Neural cell (in vitro differentiated cells): ENCODE measurements at regions not wholly inside any gene's neighbourhood (a gene's known extent, or its start where the extent isn't known, plus 50 kb on each side); places are given as distances from the start of the nearest gene placed in this dataset.

Experiments used
- H2AFZ ChIP-seq: fragments of 200-600, 300-800 bp; sonication (generic), shearing (Covaris generic); 2 replicates; pipeline ENCODE4 v1.6.0; 2014; ENCODE audit warnings: low read depth, mild to moderate bottlenecking, antibody characterized with exemption, low read length, moderate library complexity
- H3F3A ChIP-seq: fragments of 200-600 bp; shearing (Covaris generic); 2 replicates; pipeline ENCODE4 v1.6.1; 2016; ENCODE audit warnings: mild to moderate bottlenecking, moderate library complexity, mixed read lengths, antibody characterized with exemption, low read length; ENCODE audit not compliant: insufficient read depth, poor library complexity, severe bottlenecking
- H3K27ac ChIP-seq: fragments of 200-600, 300-800 bp; sonication (generic), shearing (Covaris generic); 2 replicates; pipeline ENCODE4 v1.5.1; 2014; ENCODE audit warnings: mild to moderate bottlenecking, low read length, moderate library complexity
- H3K27me3 ChIP-seq: fragments of 300-800, 200-600 bp; sonication (generic), shearing (Covaris generic); 2 replicates; pipeline ENCODE4 v1.6.0; 2014; ENCODE audit warnings: mild to moderate bottlenecking, low read depth, low read length, moderate library complexity; ENCODE audit not compliant: insufficient read depth
- H3K36me3 ChIP-seq: fragments of 300-800, 200-600 bp; sonication (generic), shearing (Covaris generic); 2 replicates; pipeline ENCODE4 v1.5.1; 2014; ENCODE audit warnings: mild to moderate bottlenecking, antibody characterized with exemption, low read length, moderate library complexity; ENCODE audit not compliant: insufficient read depth
- H3K4me2 ChIP-seq: fragments of 300-800, 200-600 bp; sonication (generic), shearing (Covaris generic); 2 replicates; pipeline ENCODE4 v1.6.0; 2014; ENCODE audit warnings: mild to moderate bottlenecking, low read length
- H3K4me3 ChIP-seq: fragments of 300-800, 200-600 bp; sonication (generic), shearing (Covaris generic); 2 replicates; pipeline ENCODE4 v1.5.1; 2014; ENCODE audit warnings: mild to moderate bottlenecking, low read length, moderate library complexity
- H3K79me2 ChIP-seq: fragments of 200-600 bp; shearing (Covaris generic); replicated peaks from 2 replicates; pipeline ENCODE4 v1.6.0; 2014; ENCODE audit warnings: mild to moderate bottlenecking, low read length, moderate library complexity; ENCODE audit not compliant: insufficient read depth
- H3K9ac ChIP-seq: fragments of 300-800, 200-600 bp; sonication (generic), shearing (Covaris generic); 2 replicates; pipeline ENCODE4 v1.6.1; 2016; ENCODE audit warnings: mild to moderate bottlenecking, low read length, mixed read lengths
- H3K9me2 ChIP-seq: fragments of 200-600 bp; shearing (Covaris generic); 2 replicates; pipeline ENCODE4 v1.6.1; 2016; ENCODE audit warnings: mild to moderate bottlenecking, low read length, mixed read lengths; ENCODE audit not compliant: insufficient read depth
- H3K9me3 ChIP-seq: fragments of 200-600, 300-800 bp; sonication (generic), shearing (Covaris generic); 2 replicates; pipeline ENCODE4 v1.6.1; 2016; ENCODE audit warnings: mild to moderate bottlenecking, mixed run types, low read length, moderate library complexity, mixed read lengths
- H4K20me1 ChIP-seq: fragments of 200-600 bp; shearing (Covaris generic); 2 replicates; pipeline ENCODE4 v1.6.1; 2016; ENCODE audit warnings: mild to moderate bottlenecking, mixed run types; ENCODE audit not compliant: insufficient read depth
- CTCF ChIP-seq: fragments of 450-650 bp; IDR thresholded peaks from 2 replicates; pipeline ENCODE4 v1.5.1; 2014; ENCODE audit warnings: antibody characterized with exemption, mild to moderate bottlenecking, moderate library complexity; ENCODE audit not compliant: poor library complexity, severe bottlenecking
- EP300 ChIP-seq: fragments of 450-650 bp; conservative IDR thresholded peaks from 2 replicates; pipeline ENCODE4 v1.6.1; 2014; ENCODE audit warnings: antibody characterized with exemption, mild to moderate bottlenecking, moderate library complexity; ENCODE audit not compliant: poor library complexity, severe bottlenecking
- EZH2 ChIP-seq: fragments of 200-600, 300-800 bp; shearing (Covaris generic), sonication (generic); IDR thresholded peaks from 2 replicates; pipeline ENCODE4 v1.6.1; 2014; ENCODE audit warnings: antibody characterized with exemption, low read length, borderline replicate concordance, mild to moderate bottlenecking; ENCODE audit not compliant: insufficient read depth, poor library complexity, severe bottlenecking
- MXI1 ChIP-seq: fragments of 450-650 bp; conservative IDR thresholded peaks from 2 replicates; pipeline ENCODE4 v1.6.1; 2014; ENCODE audit warnings: antibody characterized with exemption, mild to moderate bottlenecking; ENCODE audit not compliant: poor library complexity, severe bottlenecking
- POLR2AphosphoS5 ChIP-seq: IDR thresholded peaks from 2 replicates; pipeline ENCODE4 v1.6.1; 2012
- RAD21 ChIP-seq: fragments of 450-650 bp; conservative IDR thresholded peaks from 2 replicates; pipeline ENCODE4 v1.6.1; 2014; ENCODE audit warnings: antibody characterized with exemption, mild to moderate bottlenecking, moderate library complexity
- REST ChIP-seq: IDR thresholded peaks from 2 replicates; pipeline ENCODE4 v1.6.1; 2012; ENCODE audit warnings: borderline replicate concordance
- SMC3 ChIP-seq: fragments of 450-650 bp; conservative IDR thresholded peaks from 2 replicates; pipeline ENCODE4 v1.6.1; 2014; ENCODE audit warnings: antibody characterized with exemption, mild to moderate bottlenecking, moderate library complexity; ENCODE audit not compliant: poor library complexity
- TAF1 ChIP-seq: IDR thresholded peaks from 2 replicates; pipeline ENCODE4 v1.6.1; 2012; ENCODE audit warnings: low read depth

- Histone ChIP-seq H3K4me3 (no peak overlapping the region), H3K9me2 (no peaks in the 10 kb centered on the region), H3K79me2 (no peaks in the 10 kb centered on the region), H3K27me3 (no peaks in the 10 kb centered on the region), H3K9me3 (no peaks in the 10 kb centered on the region), H2AFZ (no peak overlapping the region), H3K9ac (no peak overlapping the region), H3K36me3 (no peaks in the 10 kb centered on the region), H3F3A (no peaks in the 10 kb centered on the region), H3K27ac (no peak overlapping the region), H4K20me1 (no peaks in the 10 kb centered on the region), H3K4me2 (no peak overlapping the region)
- TF ChIP-seq CTCF (no peak), REST (no peak), RAD21 (no peak)
Observed at GRCh38 chr5:4191703-4192102, 596.1 kb downstream of the IRX1 start.

- Histone ChIP-seq H3K4me3 (no peak overlapping the region), H2AFZ (no peak overlapping the region), H3K36me3 (no peaks in the 10 kb centered on the region), H3K4me2 (no peak overlapping the region), H3K9me2 (no peaks in the 10 kb centered on the region), H3K27ac (no peak overlapping the region), H3K9me3 (no peaks in the 10 kb centered on the region), H3F3A (no peaks in the 10 kb centered on the region), H3K27me3 (no peaks in the 10 kb centered on the region), H3K9ac (no peak overlapping the region), H4K20me1 (no peaks in the 10 kb centered on the region), H3K79me2 (no peaks in the 10 kb centered on the region)
- TF ChIP-seq EP300 (no peak), POLR2AphosphoS5 (no peak), REST (no peak), MXI1 (no peak), EZH2 (no peak), SMC3 (no peak), CTCF (no peak), RAD21 (no peak), TAF1 (no peak)
Observed at GRCh38 chr5:4192111-4192510, 596.5 kb downstream of the IRX1 start.
